CD14-positive monocyte (primary cell): ENCODE measurements at regions not wholly inside any gene's neighbourhood (a gene's known extent, or its start where the extent isn't known, plus 50 kb on each side); places are given as distances from the start of the nearest gene placed in this dataset.

Source experiments
- DNase-seq, 3 donors: peaks; one replicate each; pipeline ENCODE4 v3.0.0-alpha.2; 2011 to 2022
- H2AFZ ChIP-seq: 2 replicates; pipeline ENCODE4 v1.6.0; 2012; ENCODE audit warnings: mild to moderate bottlenecking, low read depth, low read length, inconsistent platforms; ENCODE audit not compliant: insufficient read depth, poor library complexity, severe bottlenecking
- H3K27ac ChIP-seq, 2 donors: 1 replicate in 1 of 2; 2 replicates in 1 of 2; pipeline ENCODE4 v1.5.1; 2012 to 2013; ENCODE audit warnings: low read length in 2 of 2, control low read depth in 1 of 2, inconsistent platforms in 1 of 2, low read depth in 1 of 2, mild to moderate bottlenecking in 1 of 2
- H3K27me3 ChIP-seq, 2 donors: one replicate each; pipeline versions ENCODE4 v1.6.0 to v1.6.1; 2011 to 2013; ENCODE audit warnings: low read length in 2 of 2; ENCODE audit not compliant: control insufficient read depth in 2 of 2, insufficient read depth in 2 of 2
- H3K36me3 ChIP-seq, 2 donors: replicated peaks in 1 of 2; 1 replicate in 1 of 2; 2 replicates in 1 of 2; pipeline versions ENCODE4 v1.5.1 to v1.6.1; 2012 to 2013; ENCODE audit warnings: low read length in 2 of 2, control low read depth in 1 of 2, inconsistent platforms in 1 of 2, mild to moderate bottlenecking in 1 of 2; ENCODE audit not compliant: insufficient read depth in 2 of 2, control insufficient read depth in 1 of 2
- H3K4me1 ChIP-seq, 2 donors: 1 replicate in 1 of 2; 2 replicates in 1 of 2; pipeline versions ENCODE4 v1.5.1 to v1.6.1; 2012 to 2013; ENCODE audit warnings: low read length in 2 of 2, control low read depth in 1 of 2, inconsistent platforms in 1 of 2, mild to moderate bottlenecking in 1 of 2, moderate library complexity in 1 of 2; ENCODE audit not compliant: insufficient read depth in 2 of 2, control insufficient read depth in 1 of 2
- H3K4me2 ChIP-seq: replicated peaks from 2 replicates; pipeline ENCODE3; 2012; ENCODE audit warnings: low read length, moderate library complexity, mild to moderate bottlenecking; ENCODE audit not compliant: poor library complexity, severe bottlenecking; ENCODE audit errors: extremely low read depth
- H3K4me3 ChIP-seq, 3 experiments: fragments of 200-600 bp in 1 of 3; sonication (generic) in 1 of 3; replicated peaks in 1 of 3; 1 replicate in 2 of 3; 2 replicates in 1 of 3; pipeline ENCODE4 v1.5.1; 2011 to 2013; ENCODE audit warnings: low read length in 3 of 3, mild to moderate bottlenecking in 3 of 3, control low read depth in 2 of 3, low read depth in 2 of 3, inconsistent platforms in 1 of 3, moderate library complexity in 1 of 3
- H3K79me2 ChIP-seq: 2 replicates; pipeline ENCODE4 v1.6.0; 2012; ENCODE audit warnings: mild to moderate bottlenecking, control low read depth, inconsistent platforms, low read length, moderate library complexity; ENCODE audit not compliant: insufficient read depth
- H3K9ac ChIP-seq: 2 replicates; pipeline ENCODE4 v1.6.0; 2017; ENCODE audit warnings: low read length, mild to moderate bottlenecking; ENCODE audit not compliant: insufficient read depth, poor library complexity, severe bottlenecking
- H3K9me3 ChIP-seq, 2 donors: replicated peaks in 1 of 2; 1 replicate in 1 of 2; 2 replicates in 1 of 2; pipeline versions ENCODE4 v1.5.1 to v1.6.1; 2012 to 2013; ENCODE audit warnings: low read length in 2 of 2, control low read depth in 1 of 2; ENCODE audit not compliant: control insufficient read depth in 1 of 2, insufficient read depth in 1 of 2
- H4K20me1 ChIP-seq: 2 replicates; pipeline ENCODE4 v1.6.0; 2012; ENCODE audit warnings: mild to moderate bottlenecking, low read length, control low read depth, moderate library complexity; ENCODE audit not compliant: insufficient read depth
- H3K27ac Mint-ChIP-seq, 7 donors: one replicate each; pipeline ENCODE4 v1.8.0; 2020; ENCODE audit warnings: mild to moderate bottlenecking in 7 of 7, mixed read lengths in 7 of 7, moderate library complexity in 6 of 7, inconsistent platforms in 2 of 7
- H3K27me3 Mint-ChIP-seq, 3 donors: one replicate each; pipeline ENCODE4 v1.8.0; 2021 to 2022; ENCODE audit warnings: low read depth in 3 of 3, mild to moderate bottlenecking in 3 of 3, mixed read lengths in 3 of 3, moderate library complexity in 3 of 3, inconsistent platforms in 1 of 3
- H3K36me3 Mint-ChIP-seq, 2 donors: one replicate each; pipeline ENCODE4 v1.8.0; 2020; ENCODE audit warnings: mixed read lengths in 2 of 2, inconsistent platforms in 1 of 2, mild to moderate bottlenecking in 1 of 2
- H3K4me1 Mint-ChIP-seq: one replicate; pipeline ENCODE4 v1.8.0; 2020; ENCODE audit warnings: mild to moderate bottlenecking, mixed read lengths
- H3K4me3 Mint-ChIP-seq, 2 donors: one replicate each; pipeline ENCODE4 v1.8.0; 2020; ENCODE audit warnings: mild to moderate bottlenecking in 2 of 2, mixed read lengths in 2 of 2, moderate library complexity in 1 of 2
- H3K9me3 Mint-ChIP-seq, 7 donors: one replicate each; pipeline ENCODE4 v1.8.0; 2020 to 2022; ENCODE audit warnings: mixed read lengths in 7 of 7, mild to moderate bottlenecking in 6 of 7, moderate library complexity in 6 of 7, inconsistent platforms in 2 of 7
- WGBS: methylation state at CpG from one replicate; pipeline ENCODE4 v1.1.5; 2013; ENCODE audit warnings: missing lambda C conversion rate; ENCODE audit not compliant: insufficient coverage; 5-methylcytosine and 5-hydroxymethylcytosine counted together
- intact Hi-C, 2 donors: fragments of 100-400 bp; cut with micrococcal nuclease; formaldehyde crosslinking; loops; one replicate each; pipeline versions ENCODE4 v1.15.0 to v1.15.1; 2023
- TF ChIP-seq, protein P1 (sequence below): fragments of 200-600 bp; IDR thresholded peaks from one replicate; pipeline ENCODE4 v1.8.0; 2022; ENCODE audit warnings: antibody characterized with exemption, mild to moderate bottlenecking

DNA sequence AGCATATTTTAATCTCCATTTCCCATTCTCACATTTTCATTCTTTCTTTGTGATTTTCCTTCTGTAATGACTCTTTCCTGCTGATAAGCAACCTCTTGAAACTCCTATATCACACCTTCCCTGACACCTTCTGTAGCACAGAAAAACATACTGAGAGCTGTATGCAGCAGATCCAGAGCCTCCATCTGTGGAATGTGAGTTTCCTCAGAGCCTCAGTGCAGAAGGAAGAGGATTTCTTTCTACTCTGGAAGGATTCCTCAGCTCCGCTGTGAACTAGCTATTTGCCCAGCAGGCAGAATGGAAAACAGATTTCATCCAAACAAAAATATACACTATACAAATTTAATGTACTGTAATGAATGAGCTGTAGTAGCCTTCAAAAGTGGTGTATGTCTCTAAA is 841.3 kb upstream of the ZWINT start:
- no peaks in the 10 kb centered on the region for H3K9me3 ChIP-seq
- WGBS, result no CpG with 5 or more reads among the region's 1 CpG
- no peaks in the 10 kb centered on the region for H4K20me1 ChIP-seq
- H3K27me3 Mint-ChIP-seq, result no peaks in the 10 kb centered on the region
- H3K4me1 ChIP-seq, result no peaks in the 10 kb centered on the region
- no peaks in the 10 kb centered on the region for H3K4me1 Mint-ChIP-seq
- intact Hi-C loops, result no loop called here
- no peak overlapping the region for H3K4me3 Mint-ChIP-seq
- peaks cover 0 to 7% (median 0%) of the 10 kb centered on the region in 7 donors for H3K9me3 Mint-ChIP-seq
- H3K4me3 ChIP-seq, result no peak overlapping the region
- H3K27ac Mint-ChIP-seq, result no peak overlapping the region
- TF ChIP-seq, protein P1, sequence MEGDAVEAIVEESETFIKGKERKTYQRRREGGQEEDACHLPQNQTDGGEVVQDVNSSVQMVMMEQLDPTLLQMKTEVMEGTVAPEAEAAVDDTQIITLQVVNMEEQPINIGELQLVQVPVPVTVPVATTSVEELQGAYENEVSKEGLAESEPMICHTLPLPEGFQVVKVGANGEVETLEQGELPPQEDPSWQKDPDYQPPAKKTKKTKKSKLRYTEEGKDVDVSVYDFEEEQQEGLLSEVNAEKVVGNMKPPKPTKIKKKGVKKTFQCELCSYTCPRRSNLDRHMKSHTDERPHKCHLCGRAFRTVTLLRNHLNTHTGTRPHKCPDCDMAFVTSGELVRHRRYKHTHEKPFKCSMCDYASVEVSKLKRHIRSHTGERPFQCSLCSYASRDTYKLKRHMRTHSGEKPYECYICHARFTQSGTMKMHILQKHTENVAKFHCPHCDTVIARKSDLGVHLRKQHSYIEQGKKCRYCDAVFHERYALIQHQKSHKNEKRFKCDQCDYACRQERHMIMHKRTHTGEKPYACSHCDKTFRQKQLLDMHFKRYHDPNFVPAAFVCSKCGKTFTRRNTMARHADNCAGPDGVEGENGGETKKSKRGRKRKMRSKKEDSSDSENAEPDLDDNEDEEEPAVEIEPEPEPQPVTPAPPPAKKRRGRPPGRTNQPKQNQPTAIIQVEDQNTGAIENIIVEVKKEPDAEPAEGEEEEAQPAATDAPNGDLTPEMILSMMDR, result no peak
- no peaks in the 10 kb centered on the region for H3K36me3 ChIP-seq
- no peak overlapping the region for H3K9ac ChIP-seq
- H3K4me2 ChIP-seq, result no peak overlapping the region
- DNase-seq, result no peak
- H3K36me3 Mint-ChIP-seq, result no peaks in the 10 kb centered on the region
- no peak overlapping the region for H2AFZ ChIP-seq
- no peaks in the 10 kb centered on the region for H3K79me2 ChIP-seq
- H3K27ac ChIP-seq, result no peak overlapping the region
- no peaks in the 10 kb centered on the region for H3K27me3 ChIP-seq

- Histone ChIP-seq H3K27ac (no peak overlapping the region), H3K4me1 (no peaks in the 10 kb centered on the region), H3K27me3 (no peaks in the 10 kb centered on the region), H3K79me2 (no peaks in the 10 kb centered on the region), H3K4me2 (no peak overlapping the region), H3K9ac (no peak overlapping the region), H2AFZ (no peak overlapping the region), H3K4me3 (no peak overlapping the region), H3K36me3 (no peaks in the 10 kb centered on the region), H4K20me1 (no peaks in the 10 kb centered on the region), H3K9me3 (no peaks in the 10 kb centered on the region)
- Mint-ChIP-seq H3K27me3 (no peaks in the 10 kb centered on the region), H3K4me3 (no peak overlapping the region), H3K4me1 (no peaks in the 10 kb centered on the region), H3K36me3 (no peaks in the 10 kb centered on the region), H3K27ac (no peak overlapping the region), H3K9me3 (peaks cover 0 to 7% (median 0%) of the 10 kb centered on the region in 7 donors)
- no CpG with 5 or more reads among the region's 1 CpG for WGBS
- TF ChIP-seq, protein P1, result no peak
- DNase-seq, result no peak
- intact Hi-C loops, result no loop called here
These were observed 827.8 kb upstream of the ZWINT start for GRCh38 chr10:57188846-57189245.
